GM21360 (cell line): ENCODE measurements at regions not wholly inside any gene's neighbourhood (a gene's known extent, or its start where the extent isn't known, plus 50 kb on each side); places are given as distances from the start of the nearest gene placed in this dataset.

Experiments used
- ATAC-seq: cut with Tn5 transposase; IDR thresholded peaks from one replicate; pipeline ENCODE4 v1.9.1; 2021; ENCODE audit warnings: mild to moderate bottlenecking, moderate library complexity; ENCODE audit not compliant: unreplicated experiment

DNA sequence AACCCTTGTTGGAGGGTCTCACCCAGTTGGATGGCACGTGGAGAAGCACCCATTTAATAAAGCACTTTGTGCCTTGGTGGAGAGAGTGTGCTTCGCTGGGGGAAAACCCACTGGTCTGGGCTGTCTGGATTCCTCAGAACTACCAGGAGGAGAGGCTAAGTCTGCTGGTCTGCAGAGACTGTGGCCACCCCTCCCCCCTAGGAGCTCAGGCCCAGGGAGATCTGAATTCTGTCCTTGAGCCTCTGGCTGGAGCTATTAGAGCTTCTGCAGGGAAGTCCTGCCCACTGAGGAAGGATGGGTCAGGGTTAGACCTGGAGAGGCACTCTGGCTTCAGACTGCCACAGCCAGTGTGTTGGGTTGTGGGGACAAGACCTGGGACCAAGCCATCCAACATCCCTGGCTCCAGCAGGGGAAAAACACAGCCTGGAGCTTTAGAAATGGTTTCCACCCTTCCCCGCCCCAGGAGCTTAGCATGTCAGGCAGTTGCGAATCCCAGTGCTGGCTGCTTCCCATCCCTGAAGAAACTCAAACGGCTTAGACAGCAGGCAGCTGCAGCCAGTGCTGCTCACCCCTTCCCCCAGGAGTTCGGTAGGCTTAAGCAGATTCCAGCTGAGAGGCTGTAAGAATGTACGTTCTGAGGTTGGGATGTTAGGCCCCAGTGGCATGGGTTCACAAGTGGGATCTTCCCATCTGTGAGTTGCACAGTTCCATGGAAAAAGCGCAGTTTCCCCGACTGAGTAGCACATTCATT lies 288.3 kb downstream of the TGFB2 start:
- no peak for ATAC-seq

DNA sequence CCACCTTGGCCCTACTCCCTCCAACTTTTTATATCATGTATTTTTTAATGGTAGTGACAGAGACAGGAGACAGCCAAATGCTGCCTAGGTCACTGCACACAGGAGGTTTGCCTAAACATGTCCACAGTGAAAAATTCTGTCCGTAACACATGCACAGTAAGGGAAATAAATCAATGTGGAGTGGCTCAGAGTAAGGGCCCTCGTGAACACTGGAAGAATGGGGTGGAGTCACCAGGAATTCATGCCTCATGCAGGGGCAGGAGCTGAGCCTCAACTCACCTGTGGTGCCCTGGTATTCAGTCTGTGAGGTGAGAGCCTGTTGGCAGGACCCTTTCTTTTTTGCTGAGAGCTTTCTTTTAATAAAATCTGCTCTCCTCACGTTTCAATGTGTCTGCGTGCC lies 289.1 kb downstream of the TGFB2 start:
- no peak for ATAC-seq

DNA sequence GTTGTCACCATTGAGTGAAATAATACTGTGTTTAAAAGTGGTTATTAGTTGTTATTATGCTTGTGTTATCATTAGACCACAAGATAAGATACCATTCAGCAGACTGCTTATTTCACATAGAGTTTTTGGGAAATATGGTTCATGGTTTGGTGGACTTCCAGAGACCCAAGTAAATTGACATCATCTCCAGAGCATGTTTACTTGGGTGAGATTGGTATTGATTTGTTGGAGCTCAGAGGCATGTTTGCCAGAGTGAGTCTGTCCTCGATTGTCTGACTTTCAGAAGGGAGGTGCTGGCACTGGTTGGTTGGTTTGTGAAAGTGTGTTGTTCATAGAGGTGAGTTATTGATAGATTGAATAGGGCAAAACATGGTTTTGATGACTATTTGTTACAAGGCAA lies 291.4 kb downstream of the TGFB2 start:
- no peak for ATAC-seq

DNA sequence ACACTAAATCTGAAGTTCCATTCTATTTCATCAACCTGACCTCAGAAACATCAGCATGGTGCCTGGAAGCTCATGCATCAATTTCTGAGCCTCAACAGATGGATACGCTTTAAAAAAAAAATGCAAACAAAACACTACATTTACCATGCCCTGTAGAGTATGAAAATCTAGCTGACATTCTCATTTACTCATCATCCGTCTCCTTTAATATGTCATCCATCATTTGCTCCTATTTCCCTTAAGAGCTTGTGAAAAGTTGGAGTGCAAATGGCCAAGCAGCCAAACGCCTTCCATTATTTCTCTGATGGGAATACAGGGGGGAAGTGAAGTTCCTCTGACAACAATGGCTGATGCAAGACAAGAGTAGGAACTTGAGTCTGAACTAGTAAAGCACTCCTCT lies 295.0 kb downstream of the TGFB2 start:
- no peak for ATAC-seq

DNA sequence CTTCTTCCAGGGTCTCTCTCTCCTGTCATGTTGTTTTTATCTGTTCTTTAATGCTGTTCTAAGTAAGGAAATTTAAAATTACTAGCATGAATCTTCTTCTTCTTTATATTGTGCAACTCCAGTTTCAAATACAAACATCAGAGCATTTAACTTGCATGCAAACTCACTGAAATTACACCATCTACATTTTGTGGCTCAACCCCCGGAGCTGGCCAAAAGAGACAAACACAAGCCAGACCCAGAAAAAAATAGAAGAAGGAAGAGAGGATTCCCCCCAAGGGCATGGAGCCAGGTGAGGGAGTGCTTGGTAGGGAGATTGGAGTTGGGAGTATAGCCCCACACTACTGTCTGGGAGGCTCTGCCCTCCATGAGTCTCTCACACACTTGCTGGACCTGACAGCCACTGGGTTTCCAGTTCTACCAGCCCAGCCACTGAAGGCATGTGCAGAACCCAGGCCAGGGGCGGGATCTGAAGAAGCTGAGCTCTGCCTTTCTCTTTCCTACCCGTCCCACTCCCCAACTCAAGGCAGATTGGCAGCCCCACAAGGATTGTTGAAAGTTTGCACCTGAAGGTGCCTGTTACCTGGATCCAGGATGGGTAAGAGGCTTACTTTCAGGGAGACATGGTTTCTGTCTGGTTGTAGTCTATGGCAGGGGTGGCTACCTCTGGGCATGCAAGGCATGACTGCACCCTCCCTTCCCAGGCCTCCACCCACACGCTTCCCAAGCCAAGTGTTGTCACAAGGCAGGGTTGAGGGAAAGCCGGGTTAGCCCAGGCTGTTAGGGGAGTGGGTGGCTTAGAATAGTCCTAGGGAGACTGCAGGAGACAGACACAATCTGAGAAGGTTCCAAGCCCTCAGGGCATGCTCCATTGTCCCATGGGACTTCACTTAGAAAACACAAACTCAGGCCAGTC lies 297.2 kb downstream of the TGFB2 start:
- no peak for ATAC-seq

DNA sequence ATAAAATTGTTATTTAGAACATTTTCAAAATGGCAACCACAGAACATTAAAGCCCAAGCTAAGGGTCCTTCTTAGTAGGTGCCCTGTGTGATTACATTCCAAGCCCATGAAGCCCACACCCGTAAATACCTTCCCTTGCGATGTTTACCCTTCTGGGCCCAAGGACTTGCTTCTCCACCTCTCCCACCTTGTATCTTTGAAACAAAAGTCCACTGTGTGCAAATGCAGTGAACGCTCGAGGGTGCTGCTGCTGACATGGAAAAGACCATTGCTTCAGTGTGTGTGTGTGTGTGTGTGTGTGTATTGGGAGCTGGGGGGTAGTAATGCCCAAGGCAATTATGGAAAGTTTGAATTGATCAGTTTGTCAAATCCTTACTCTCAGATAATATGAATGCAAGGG lies 298.1 kb downstream of the TGFB2 start:
- ATAC-seq, result no peak

DNA sequence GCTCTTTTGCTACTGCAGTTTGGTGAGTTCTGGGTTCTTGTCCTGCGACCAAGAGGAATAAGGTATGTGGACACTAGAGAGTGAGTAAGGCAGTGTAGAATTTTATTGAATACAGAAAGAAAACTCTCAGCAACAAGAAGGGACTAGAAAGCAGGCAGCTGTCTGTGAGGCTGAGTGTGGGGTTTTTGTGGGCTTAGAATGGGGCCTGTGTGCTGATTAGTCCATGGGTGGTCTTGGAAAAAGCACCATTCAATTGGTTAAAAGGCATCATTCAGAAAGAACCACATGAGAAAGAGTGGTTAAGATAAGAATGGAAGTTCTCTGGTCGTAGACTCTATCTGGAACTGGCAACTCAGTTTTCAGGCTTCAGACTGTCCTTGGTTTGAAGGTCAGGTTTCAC lies 298.8 kb downstream of the TGFB2 start:
- ATAC-seq, result no peak

DNA sequence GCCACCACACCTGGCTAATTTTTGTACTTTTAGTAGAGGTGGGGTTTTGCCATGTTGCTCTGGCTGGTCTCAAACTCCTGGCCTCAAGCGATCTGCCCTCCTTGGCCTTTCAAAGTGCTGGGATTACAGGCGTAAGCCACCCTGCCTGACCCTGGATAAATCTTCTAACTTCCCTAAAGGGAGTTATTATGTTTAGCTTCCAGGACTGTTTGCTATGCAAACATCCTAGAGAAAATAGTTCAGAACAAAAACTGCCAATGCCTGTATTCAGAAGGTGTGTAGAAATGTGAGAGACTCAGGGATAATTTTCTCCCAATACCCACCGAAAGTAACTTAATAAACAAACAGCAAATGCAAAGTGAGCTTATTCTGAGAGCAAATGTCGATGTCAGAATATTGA lies 301.2 kb downstream of the TGFB2 start:
- ATAC-seq, result no peak

DNA sequence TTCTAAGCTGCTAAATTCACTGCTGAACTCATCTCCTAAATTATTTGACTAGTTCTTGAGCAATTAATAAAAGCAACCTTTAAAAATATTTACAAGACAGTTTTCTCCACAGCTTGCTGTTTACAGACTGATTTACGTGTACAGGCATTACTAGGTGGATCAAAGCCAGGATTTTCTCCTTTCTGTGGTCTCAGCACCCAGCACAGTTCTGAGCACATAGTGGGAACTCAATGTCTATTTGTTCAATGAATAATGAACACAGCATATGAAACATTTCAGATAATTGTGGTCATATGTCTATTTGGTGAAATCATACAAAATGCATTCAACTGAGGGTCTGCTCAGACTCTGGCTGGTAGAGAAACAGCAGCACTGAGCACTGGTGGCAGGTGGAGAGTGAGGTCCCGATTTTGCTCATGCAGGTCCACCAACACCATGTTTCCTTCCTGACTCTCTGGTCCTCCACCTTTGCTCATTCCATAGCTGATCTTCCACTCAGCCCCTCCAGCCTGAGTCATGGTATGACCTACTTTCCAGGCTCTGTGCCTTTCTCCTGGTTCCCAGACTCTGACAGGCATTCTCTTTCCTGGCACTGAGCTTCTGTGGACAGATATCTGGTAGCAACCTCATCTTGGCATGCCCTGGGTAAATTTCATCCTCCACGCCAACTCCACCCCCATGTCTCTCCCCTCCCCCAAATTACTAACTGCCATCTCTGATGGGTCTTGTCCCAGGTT lies 311.3 kb downstream of the TGFB2 start:
- ATAC-seq, result no peak

DNA sequence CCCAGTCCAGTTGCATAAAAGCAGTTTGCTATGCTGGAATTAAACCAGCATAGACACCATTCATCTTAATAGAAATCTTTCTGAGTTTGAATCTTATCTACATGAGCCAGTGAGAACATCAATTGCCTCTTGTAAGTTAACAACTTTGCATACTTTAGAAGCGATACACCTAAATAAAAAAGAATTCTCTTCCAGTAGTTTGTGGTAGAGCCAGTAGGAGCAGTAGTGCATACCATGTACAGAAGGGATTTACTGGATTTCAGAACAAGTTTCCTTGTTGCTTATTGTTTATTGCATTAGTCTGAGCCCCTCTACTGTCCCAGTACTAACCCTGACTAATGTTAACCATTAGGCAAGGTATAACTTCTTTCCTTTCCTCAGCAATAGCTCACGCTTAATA lies 313.1 kb downstream of the TGFB2 start:
- no peak for ATAC-seq

DNA sequence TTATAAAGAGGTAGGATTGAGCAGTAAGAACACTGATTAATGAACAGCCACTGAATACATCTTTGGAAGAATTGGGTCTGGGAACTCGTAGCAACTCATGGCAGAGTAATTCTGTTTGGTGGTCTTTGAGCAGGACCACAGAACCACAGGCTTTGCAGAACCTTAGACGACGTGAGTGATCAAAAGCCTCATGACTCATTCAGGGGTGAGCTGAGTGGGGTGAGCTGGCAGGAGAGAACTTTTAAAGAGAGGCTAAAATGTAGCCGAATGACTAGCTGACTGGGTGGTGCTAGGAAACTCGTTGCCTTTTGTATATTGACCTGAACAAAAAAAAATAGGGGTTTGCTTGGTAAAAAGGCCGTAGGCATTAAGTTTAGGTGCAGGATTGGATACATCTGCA lies 313.8 kb downstream of the TGFB2 start:
- no peak for ATAC-seq

DNA sequence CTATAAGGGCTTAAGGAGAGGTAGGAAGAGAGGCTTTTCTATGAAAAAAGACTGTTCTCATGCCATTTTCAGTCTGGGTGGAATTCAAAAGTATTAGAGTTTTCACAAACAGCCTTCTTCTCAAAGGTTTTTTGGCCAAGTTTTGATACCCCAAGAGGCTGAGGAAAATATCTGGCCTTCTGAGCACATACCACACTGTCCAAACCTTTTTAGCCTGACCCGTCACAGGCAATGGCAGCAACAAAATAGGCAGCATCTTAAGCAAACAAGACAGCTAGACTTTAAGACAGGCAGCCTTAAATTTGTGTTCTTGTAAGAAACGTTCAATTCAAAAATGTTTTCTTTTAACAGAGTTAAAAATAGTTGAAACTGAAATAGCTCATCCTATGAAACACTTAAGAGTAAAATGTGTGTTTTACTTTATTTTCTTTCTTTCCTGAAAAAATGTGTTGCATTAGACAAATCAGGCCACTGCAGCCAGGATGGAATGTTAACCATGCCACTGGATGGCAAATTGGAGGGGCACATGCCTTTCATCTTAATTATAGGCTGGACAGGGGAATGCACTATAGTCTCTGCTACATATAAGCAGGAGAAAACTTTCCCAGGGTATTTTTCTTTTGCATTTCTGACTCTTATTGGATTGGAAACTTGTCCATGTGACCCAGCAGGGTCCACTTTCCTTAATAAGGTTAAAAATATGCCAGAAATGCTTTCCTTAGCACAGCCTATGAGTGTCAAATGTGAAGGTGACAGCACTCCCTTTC lies 315.0 kb downstream of the TGFB2 start:
- no peak for ATAC-seq

DNA sequence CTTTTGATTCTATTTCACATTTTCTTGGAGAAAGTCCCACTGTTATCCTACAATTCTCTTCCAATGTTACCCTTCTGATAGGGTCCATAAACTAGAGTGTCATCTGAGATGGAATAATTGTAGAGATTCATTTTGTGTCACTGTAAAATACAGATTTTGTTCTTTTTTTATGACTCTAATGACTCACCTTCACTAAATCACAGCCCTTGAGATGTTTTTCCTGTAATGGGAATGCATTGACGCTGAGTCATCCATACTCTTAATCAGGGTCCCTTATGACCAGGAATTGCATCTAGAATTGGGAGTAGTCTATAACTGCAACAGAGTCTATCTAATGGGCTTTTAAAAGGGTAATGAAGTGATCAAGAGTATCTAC lies 315.5 kb downstream of the TGFB2 start:
- no peak for ATAC-seq

DNA sequence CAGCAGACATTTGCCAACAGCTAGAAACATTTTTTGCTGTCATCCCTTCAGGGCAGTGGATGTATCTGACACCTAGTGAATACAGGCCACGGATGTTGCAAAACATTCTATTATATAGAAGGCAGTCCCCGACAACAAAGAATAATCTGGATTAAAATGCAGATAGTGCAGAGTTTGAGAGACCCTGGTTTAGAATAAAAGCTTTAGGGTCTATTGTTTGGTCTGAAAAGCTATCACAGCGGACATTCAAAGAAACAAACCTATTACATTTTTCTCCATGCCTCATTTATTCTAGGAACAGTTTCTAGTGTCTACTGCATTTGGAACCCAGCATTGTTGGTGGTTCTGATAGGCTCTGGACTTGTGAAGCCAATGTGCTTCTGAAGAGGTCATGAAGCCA lies 316.3 kb downstream of the TGFB2 start:
- no peak for ATAC-seq

DNA sequence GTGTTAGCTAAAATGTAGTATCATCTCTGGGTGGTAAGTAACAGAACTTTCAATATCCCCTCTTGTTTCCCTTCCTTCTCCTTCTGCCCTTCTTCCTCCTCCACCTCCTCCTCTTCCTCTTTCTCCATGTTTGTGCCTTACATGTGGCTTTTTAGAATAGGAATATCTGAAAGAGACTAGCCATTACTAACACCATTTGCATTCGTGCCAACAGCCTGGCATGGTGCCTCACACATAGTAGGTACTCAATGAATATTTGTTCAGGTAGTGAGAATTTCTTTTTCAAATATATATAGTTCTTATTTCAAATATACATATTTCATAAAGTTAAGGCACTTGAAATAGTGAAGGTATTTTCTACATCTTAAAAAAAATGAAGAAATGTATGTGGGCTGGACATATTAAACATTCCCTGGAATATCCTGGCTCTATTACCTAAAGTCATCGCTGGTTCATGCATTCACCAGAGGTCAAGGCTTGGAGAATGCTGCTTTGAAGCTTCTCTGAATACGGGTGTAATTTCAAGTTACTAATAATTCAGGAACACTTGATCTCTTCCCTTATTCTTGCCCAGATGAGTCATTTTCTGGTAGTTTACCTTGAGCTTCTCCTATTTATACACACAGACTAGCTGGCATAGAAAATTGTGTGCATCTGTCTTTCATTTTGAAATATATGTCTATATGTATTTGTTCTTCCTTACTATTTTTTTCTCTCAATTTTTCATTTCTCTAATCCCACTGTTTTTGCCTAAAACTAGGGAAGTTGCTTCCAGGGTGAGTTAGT lies 319.4 kb downstream of the TGFB2 start:
- ATAC-seq, result no peak

DNA sequence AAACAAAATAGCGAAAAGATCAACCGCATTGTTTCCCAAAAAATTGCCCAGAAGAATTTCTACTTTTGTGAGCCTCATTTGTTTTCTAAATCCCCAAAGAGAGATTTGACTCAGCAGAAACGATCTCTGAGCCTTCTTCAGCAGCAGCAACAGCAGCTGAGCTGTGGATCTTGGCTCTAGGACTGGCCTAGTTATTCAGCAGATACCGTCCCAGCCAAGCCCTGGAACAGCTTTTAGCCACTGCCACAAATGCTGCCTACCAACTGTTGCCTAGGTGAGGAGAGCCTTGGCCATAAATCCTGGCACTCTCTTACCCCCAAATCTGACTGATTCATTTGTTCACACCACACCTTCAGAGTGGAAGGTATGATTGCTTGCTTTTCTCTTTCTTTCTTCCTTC lies 320.1 kb downstream of the TGFB2 start:
- ATAC-seq, result no peak

DNA sequence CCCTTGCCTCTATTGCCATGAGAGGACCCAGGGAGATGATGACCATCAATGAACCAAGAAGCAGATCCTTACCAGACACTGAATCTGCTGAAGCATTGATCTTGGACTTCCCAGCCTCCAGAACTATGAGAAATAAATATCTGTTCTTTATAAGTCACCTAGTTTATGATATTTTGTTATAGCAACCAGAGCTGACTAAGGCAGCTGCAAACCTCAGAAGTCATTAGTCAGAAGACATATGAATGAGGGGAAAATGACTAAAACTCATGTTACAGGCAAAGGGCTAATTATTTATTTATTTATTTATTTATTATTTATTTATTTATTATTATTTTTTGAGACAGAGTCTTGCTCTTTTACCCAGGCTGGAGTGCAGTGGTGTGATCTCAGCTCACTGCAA lies 321.1 kb downstream of the TGFB2 start:
- ATAC-seq, result no peak

DNA sequence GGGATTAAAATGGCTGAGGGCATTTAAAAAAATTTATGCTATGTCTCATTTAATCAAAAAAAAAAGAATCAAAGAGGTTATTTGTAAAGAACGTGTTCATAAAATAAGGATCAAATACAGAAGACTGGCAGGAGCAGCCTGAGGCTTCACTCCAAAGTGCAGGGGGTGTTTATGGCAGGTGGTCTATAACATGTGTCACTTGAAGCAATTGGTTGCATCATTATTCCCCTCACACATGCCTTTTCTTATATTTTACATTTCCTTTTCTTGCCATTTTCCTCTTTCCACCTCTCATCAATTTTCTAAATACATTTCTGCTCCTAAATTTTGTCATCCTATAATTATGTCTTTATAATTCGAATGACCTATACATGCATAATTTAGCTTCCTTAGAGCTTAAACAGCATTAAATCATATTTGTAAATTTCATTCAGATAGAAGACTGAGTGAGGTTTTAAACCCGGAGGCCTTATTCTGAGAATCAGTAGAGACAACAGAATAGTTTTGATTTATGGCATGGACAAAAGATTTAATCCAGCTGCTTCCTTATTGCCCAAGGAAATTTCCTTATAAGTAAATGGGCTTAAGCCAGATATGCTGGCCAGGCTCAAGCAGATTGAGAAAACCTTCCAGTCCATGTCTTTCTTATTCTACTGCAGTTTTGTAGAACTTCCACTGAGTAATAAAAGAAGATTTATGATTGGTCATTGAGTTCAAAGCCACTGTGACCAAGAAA lies 322.8 kb downstream of the TGFB2 start:
- ATAC-seq, result no peak

DNA sequence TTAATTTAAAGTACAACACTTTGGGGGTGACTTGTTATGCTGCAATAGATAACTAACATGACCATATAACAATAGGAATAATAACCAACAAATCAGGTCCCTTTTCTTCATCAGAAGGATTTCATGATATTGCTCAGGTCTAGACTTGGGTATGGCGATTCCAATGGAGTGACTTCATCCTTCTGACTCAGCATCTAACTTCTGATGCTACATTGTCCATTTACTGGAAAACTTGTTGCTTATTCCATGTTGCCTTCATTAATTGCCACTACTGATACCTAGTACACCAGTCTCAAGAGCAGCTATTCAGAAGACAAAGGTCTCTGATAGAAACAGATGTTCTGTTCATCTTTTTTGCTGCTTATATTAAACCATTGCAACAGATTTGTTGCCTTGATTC lies 324.3 kb downstream of the TGFB2 start:
- ATAC-seq, result no peak
